IPS-20b (cell line): ENCODE measurements at regions not wholly inside any gene's neighbourhood (a gene's known extent, or its start where the extent isn't known, plus 50 kb on each side); places are given as distances from the start of the nearest gene placed in this dataset.

ENCODE experiments used
- H3K27ac ChIP-seq: one replicate; pipeline ENCODE4 v1.5.1; 2013; ENCODE audit warnings: low read length
- H3K27me3 ChIP-seq: 2 replicates; pipeline ENCODE4 v1.6.1; 2013; ENCODE audit warnings: mild to moderate bottlenecking, low read length, inconsistent platforms; ENCODE audit not compliant: insufficient read depth
- H3K36me3 ChIP-seq: 2 replicates; pipeline ENCODE4 v1.6.1; 2013; ENCODE audit warnings: low read depth, mild to moderate bottlenecking, inconsistent platforms, low read length, moderate library complexity; ENCODE audit not compliant: insufficient read depth
- H3K4me1 ChIP-seq: 2 replicates; pipeline ENCODE4 v1.6.1; 2013; ENCODE audit warnings: mild to moderate bottlenecking, control low read depth, inconsistent platforms, low read length, moderate library complexity; ENCODE audit not compliant: insufficient read depth
- H3K4me3 ChIP-seq: 2 replicates; pipeline ENCODE4 v1.5.1; 2013; ENCODE audit warnings: mild to moderate bottlenecking, low read length, inconsistent platforms
- H3K9ac ChIP-seq: 2 replicates; pipeline ENCODE4 v1.6.1; 2013; ENCODE audit warnings: low read depth, mild to moderate bottlenecking, inconsistent platforms, low read length, moderate library complexity
- H3K9me3 ChIP-seq: 2 replicates; pipeline ENCODE4 v1.6.1; 2013; ENCODE audit warnings: mild to moderate bottlenecking, low read depth, low read length, inconsistent platforms; ENCODE audit not compliant: insufficient read depth

DNA sequence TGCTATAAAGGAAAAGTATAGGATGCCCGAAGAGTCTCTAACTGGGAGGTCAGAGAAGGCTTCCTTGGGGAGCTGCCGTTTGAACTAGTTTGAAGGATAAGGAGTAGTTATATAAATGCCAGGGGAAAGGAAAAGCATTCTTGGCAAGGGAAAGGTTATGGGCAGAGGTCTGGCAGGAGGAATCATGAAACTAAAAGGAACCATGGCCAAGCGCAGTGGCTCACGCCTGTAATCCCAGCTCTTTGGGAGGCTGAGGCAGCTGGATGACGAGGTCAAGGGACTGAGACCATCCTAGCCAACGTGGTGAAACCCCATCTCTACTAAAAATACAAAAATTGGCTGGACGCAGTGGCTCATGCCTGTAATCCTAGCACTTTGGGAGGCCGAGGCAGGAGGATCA lies 66.8 kb upstream of the EPCAM start:
- Histone ChIP-seq H3K4me3 (no peak overlapping the region), H3K9me3 (no peaks in the 10 kb centered on the region), H3K27me3 (no peaks in the 10 kb centered on the region), H3K36me3 (no peaks in the 10 kb centered on the region), H3K9ac (no peak overlapping the region), H3K4me1 (no peaks in the 10 kb centered on the region; the same call in 1 of the 2 replicates), H3K27ac (no peak overlapping the region)

GRCh38 chr2:47301731-47302130 lies 67.4 kb upstream of the EPCAM start:
- Histone ChIP-seq H3K36me3 (no peaks in the 10 kb centered on the region), H3K9ac (no peak overlapping the region), H3K27ac (no peak overlapping the region), H3K27me3 (no peaks in the 10 kb centered on the region), H3K9me3 (no peaks in the 10 kb centered on the region), H3K4me1 (no peaks in the 10 kb centered on the region; the same call in 1 of the 2 replicates), H3K4me3 (no peak overlapping the region)

GRCh38 chr2:47301277-47301618 lies 67.9 kb upstream of the EPCAM start:
- Histone ChIP-seq H3K36me3 (no peaks in the 10 kb centered on the region), H3K4me3 (no peak overlapping the region), H3K27ac (no peak overlapping the region), H3K9me3 (no peaks in the 10 kb centered on the region), H3K4me1 (no peaks in the 10 kb centered on the region; the same call in 1 of the 2 replicates), H3K27me3 (no peaks in the 10 kb centered on the region), H3K9ac (no peak overlapping the region)

DNA sequence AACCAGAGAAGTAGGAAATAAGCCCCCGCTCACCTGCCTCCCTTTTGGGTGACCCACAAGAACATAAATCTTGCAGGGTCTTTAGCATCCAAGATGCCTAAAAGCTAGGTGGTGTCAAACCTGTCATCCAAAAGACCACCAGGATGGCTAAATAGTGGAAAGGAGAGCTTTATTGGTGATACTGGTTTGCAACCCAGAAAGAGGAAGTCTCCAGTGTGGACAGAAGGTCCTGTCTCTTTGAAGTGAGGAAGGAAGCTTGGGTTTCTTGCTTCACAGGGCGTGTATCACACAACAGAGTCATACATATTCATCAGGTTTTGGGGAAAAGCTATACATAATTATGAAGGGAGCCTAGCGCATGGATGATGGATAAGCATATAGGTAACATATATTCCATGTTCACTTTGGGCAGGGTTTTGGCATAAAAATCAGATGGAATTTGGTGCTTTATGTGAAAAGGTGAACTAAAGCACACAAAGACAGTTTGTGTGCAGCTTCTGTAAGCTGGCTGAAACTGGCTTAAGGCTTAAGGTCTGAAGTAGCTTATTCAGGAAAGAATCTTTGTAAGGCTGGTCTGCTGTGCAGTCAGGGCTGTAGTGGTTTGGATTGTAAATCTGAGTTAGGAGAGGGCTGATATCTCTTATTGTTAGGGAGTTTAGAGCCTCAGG lies 68.4 kb upstream of the EPCAM start:
- Histone ChIP-seq H3K9me3 (no peaks in the 10 kb centered on the region), H3K9ac (no peak overlapping the region), H3K4me1 (peaks cover 2% of the 10 kb centered on the region; the same call in 1 of the 2 replicates), H3K27me3 (no peaks in the 10 kb centered on the region), H3K27ac (no peak overlapping the region), H3K36me3 (no peaks in the 10 kb centered on the region), H3K4me3 (no peak overlapping the region)

DNA sequence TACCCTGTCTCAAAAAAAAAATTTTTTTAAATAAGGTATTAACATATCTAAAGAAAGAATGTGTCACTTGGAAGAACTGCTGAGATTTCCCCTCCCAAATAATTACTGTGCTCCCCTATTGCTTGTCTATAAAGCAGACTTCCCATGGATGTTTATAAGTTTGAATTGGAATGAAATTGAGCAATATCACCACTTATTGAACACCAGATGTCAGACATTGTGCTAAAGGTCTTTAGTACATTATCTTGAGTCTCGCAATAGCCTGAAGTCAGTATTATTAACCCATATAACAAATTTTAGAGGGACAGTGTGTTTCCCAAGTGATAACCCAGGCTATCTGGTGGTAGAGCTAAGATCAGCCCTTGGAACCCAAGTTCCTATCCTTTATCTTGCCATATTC lies 69.0 kb upstream of the EPCAM start:
- Histone ChIP-seq H3K27me3 (no peaks in the 10 kb centered on the region), H3K27ac (no peak overlapping the region), H3K36me3 (no peaks in the 10 kb centered on the region), H3K4me3 (no peak overlapping the region), H3K9me3 (no peaks in the 10 kb centered on the region), H3K4me1 (peaks cover 5% of the 10 kb centered on the region; the same call in 1 of the 2 replicates), H3K9ac (no peak overlapping the region)

- no peak overlapping the region for H3K27ac ChIP-seq
- H3K4me1 ChIP-seq: peaks cover 5% of the 10 kb centered on the region; the same call in 1 of the 2 replicates
- no peaks in the 10 kb centered on the region for H3K27me3 ChIP-seq
- no peaks in the 10 kb centered on the region for H3K36me3 ChIP-seq
- H3K9ac ChIP-seq: no peak overlapping the region
- H3K9me3 ChIP-seq: no peaks in the 10 kb centered on the region
- no peak overlapping the region for H3K4me3 ChIP-seq
Observed at GRCh38 chr2:47299555-47299954, 69.6 kb upstream of the EPCAM start.

- Histone ChIP-seq H3K9ac (no peak overlapping the region), H3K27ac (no peak overlapping the region), H3K36me3 (no peaks in the 10 kb centered on the region), H3K27me3 (no peaks in the 10 kb centered on the region), H3K4me3 (no peak overlapping the region), H3K4me1 (peaks cover 5% of the 10 kb centered on the region; the same call in 1 of the 2 replicates), H3K9me3 (no peaks in the 10 kb centered on the region)
Observed at GRCh38 chr2:47298771-47299170, 70.3 kb upstream of the EPCAM start.

DNA sequence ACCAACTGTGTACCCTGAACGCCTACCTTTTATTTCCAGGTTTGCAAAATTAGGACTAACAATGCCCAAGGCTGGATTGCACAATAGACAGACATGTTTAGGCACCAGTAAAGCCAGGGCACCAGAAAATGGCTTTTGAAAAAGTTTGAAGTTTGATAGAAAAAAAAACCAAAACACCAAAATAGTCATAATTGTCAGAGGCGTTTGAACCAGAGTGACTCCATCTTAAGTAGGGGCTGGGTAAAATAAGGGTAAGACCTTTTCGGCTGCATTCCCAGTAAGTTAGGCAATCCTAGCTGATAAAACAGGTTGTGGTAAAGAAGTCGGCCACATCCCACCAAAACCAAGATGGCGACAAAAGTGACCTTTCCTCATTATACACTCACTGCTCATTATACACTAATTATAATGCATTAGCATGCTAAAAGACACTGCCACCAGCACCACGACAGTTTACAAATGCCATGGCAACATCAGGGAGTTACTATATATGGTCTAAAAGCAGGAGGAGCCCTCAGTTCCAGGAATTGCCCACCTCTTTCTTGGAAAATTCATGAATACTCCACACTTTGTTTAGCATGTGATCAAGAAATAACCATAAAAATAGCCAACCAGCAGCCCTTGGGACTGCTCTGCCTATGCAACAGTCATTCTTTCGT lies 71.2 kb upstream of the EPCAM start:
- Histone ChIP-seq H3K4me1 (peaks cover 5% of the 10 kb centered on the region; the same call in 1 of the 2 replicates), H3K36me3 (no peaks in the 10 kb centered on the region), H3K4me3 (no peak overlapping the region), H3K9me3 (no peaks in the 10 kb centered on the region), H3K9ac (no peak overlapping the region), H3K27me3 (no peaks in the 10 kb centered on the region), H3K27ac (no peak overlapping the region)

GRCh38 chr2:47295981-47296635 lies 73.0 kb upstream of the EPCAM start:
- no peak overlapping the region for H3K4me3 ChIP-seq
- H3K36me3 ChIP-seq: no peaks in the 10 kb centered on the region
- no peak overlapping the region for H3K27ac ChIP-seq
- H3K27me3 ChIP-seq: no peaks in the 10 kb centered on the region
- H3K9me3 ChIP-seq: no peaks in the 10 kb centered on the region
- H3K4me1 ChIP-seq: peaks cover 5% of the 10 kb centered on the region; the same call in 1 of the 2 replicates
- no peak overlapping the region for H3K9ac ChIP-seq

DNA sequence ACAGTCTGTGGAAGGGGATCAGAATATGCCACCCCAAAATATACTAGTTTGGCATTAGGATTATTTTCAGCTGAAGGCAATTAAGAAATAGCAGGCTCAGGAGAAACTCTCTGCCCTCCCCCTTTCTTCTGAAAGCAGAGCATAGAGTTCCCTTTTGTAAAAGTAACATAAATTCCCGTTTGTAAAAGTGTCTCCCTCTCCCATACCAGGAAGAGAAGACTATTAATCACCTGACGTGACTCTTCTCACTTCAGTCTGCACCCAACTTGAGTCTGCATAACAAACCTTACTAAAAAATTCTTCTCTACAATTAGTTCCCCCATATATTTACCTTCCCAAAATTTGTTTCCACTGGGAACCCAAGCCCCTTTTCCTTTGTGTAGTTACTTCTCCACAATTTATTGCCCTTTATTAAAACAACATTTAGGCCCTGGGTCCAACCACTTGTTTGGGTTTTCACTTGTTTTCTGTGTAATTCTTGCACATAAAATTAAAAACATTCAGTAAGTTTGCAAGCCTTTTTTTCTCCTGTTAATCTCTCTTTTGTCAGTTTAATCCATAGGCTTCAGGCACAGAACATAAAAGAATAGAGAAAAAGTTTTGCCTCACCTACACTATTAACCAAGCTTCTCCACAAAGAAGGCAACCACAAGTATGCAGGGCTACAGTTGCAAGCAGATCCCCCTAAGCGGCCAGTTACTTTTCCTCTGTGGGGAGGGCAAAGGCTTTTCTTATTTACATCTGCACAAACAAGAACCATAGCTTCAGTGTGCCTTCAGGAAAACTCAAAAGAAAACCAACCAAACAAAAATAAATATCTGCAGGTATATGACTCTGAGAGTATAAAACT lies 73.8 kb upstream of the EPCAM start:
- no peak overlapping the region for H3K4me3 ChIP-seq
- no peaks in the 10 kb centered on the region for H3K9me3 ChIP-seq
- peaks cover 5% of the 10 kb centered on the region; the same call in 1 of the 2 replicates for H3K4me1 ChIP-seq
- no peaks in the 10 kb centered on the region for H3K36me3 ChIP-seq
- no peak overlapping the region for H3K27ac ChIP-seq
- H3K9ac ChIP-seq: no peak overlapping the region
- H3K27me3 ChIP-seq: no peaks in the 10 kb centered on the region

- Histone ChIP-seq H3K9ac (no peak overlapping the region), H3K9me3 (no peaks in the 10 kb centered on the region), H3K4me3 (no peak overlapping the region), H3K27ac (no peak overlapping the region), H3K4me1 (peaks cover 5% of the 10 kb centered on the region; the same call in 1 of the 2 replicates), H3K36me3 (no peaks in the 10 kb centered on the region), H3K27me3 (no peaks in the 10 kb centered on the region)
Observed at GRCh38 chr2:47293976-47294375, 75.1 kb upstream of the EPCAM start.
